ENCODE measurements at regions not wholly inside any gene's neighbourhood (a gene's known extent, or its start where the extent isn't known, plus 50 kb on each side); places are given as distances from the start of the nearest gene placed in this dataset.

DNA sequence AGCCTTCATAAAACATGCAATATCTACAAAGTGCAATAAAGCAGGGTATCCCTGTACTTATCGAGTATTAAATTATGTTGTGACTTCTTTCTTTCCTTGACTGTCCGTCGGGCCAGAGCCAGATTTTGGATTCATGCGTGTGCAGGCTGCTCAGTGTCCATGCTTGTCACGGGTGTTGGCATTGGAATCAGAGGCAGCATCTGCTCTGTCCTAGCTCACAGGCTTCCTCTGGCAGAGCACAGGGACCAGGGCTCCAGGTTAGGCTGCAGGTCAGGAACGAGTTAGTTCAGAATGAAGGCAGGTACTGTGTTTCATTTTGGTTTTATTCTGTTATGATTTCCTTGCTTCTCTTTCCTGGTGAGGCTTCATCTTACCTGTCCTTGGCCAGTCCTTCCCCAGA, 249.8 kb downstream of the AUH start:
- TF ChIP-seq CTCF (IDR thresholded peaks at IDR 0.05; ENCODE audit: low read depth, low read length), result no peak
- Histone ChIP-seq H3K4me1 (no peaks in the 10 kb centered on the region), H3K27me3 (no peaks in the 10 kb centered on the region; the same call in 1 of the 2 replicates), H3K4me3 (ENCODE audit: low read depth, low read length) (no peak overlapping the region), H3K9me3 (no peaks in the 10 kb centered on the region), H3K36me3 (no peaks in the 10 kb centered on the region)
- no peak for DNase-seq

DNA sequence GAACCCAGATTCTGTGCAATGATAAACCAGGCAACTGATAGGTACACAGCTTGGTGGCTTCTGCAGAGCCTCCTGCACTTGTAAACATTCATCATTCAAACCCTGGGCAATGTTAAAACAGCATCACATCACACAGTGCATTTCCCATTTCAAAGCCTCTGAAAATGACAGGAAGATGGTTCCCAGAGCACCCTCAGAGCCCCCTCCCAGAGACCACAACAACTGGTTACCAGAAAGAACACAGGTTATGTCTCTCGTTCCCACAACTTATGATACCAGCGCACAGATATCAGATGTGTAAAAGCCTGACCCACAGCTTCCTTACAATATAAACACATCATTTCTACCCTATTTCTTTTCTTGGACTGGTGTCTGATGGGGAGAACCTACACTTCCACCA, 248.7 kb downstream of the AUH start:
- H3K9me3 ChIP-seq, result no peaks in the 10 kb centered on the region
- H3K4me1 ChIP-seq, result no peaks in the 10 kb centered on the region
- no peak for TF ChIP-seq CTCF (IDR thresholded peaks at IDR 0.05; ENCODE audit: low read depth, low read length)
- H3K27me3 ChIP-seq, result no peaks in the 10 kb centered on the region; the same call in 1 of the 2 replicates
- H3K36me3 ChIP-seq, result no peaks in the 10 kb centered on the region
- no peak for DNase-seq
- H3K4me3 ChIP-seq (ENCODE audit: low read depth, low read length), result no peak overlapping the region

DNA sequence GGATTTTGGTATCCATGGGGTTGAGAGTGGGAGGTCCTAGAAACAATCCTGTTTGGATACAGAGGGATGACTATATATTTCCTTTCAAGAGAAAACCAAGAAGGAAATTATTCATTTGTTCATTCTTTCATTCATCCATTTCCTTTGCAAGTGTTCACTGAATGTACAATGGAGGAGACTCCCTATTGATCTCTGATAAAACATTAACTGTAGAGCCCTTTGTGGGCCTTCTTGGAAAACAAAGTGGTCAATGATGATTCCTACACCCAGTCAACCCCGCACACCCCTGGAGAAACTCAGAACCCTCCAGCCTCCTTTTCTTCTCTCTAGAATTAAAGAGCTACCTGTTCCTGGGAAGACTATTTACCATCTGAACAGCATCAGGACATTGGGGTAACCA, 247.3 kb downstream of the AUH start:
- no peaks in the 10 kb centered on the region; the same call in 1 of the 2 replicates for H3K27me3 ChIP-seq
- no peak overlapping the region for H3K4me3 ChIP-seq (ENCODE audit: low read depth, low read length)
- H3K4me1 ChIP-seq, result no peaks in the 10 kb centered on the region
- H3K36me3 ChIP-seq, result no peaks in the 10 kb centered on the region
- no peak for DNase-seq
- no peaks in the 10 kb centered on the region for H3K9me3 ChIP-seq
- no peak for TF ChIP-seq CTCF (IDR thresholded peaks at IDR 0.05; ENCODE audit: low read depth, low read length)

GRCh38 chr9:91116211-91116610, 245.5 kb downstream of the AUH start:
- no peak for DNase-seq

DNA sequence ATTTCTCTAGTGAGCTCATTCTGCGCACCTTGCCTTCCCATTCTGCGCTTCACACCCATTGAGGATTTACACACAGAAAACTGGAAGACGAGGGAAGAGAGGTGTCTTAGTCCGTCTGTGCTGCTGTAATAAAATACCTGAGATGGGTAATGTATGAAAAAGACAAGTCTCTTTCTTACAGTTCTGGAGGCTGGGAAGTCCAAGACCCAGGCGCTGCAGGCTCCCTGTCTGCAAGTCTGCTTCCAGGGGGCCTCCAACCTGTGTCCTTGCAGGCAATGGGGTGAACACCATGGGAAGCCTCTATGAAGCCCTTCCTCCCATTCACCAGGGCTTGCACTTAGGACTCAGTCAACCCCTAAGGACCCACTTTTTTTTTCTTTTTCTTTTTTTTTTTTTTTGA, 245.0 kb downstream of the AUH start:
- DNase-seq, result no peak
- no peaks in the 10 kb centered on the region for H3K4me1 ChIP-seq
- no peaks in the 10 kb centered on the region; the same call in 1 of the 2 replicates for H3K27me3 ChIP-seq
- TF ChIP-seq CTCF (IDR thresholded peaks at IDR 0.05; ENCODE audit: low read depth, low read length), result no peak
- H3K9me3 ChIP-seq, result no peaks in the 10 kb centered on the region
- no peak overlapping the region for H3K4me3 ChIP-seq (ENCODE audit: low read depth, low read length)
- H3K36me3 ChIP-seq, result no peaks in the 10 kb centered on the region

More at GRCh38 chr9:91116211-91116610, 245.5 kb downstream of the AUH start:
- H3K36me3 ChIP-seq, result no peaks in the 10 kb centered on the region
- no peaks in the 10 kb centered on the region for H3K4me1 ChIP-seq
- TF ChIP-seq CTCF (IDR thresholded peaks at IDR 0.05; ENCODE audit: low read depth, low read length), result no peak
- H3K4me3 ChIP-seq (ENCODE audit: low read depth, low read length), result no peak overlapping the region
- no peaks in the 10 kb centered on the region; the same call in 1 of the 2 replicates for H3K27me3 ChIP-seq
- H3K9me3 ChIP-seq, result no peaks in the 10 kb centered on the region

GRCh38 chr9:91117474-91117891, 244.2 kb downstream of the AUH start:
- Histone ChIP-seq H3K36me3 (no peaks in the 10 kb centered on the region), H3K9me3 (no peaks in the 10 kb centered on the region), H3K4me1 (no peaks in the 10 kb centered on the region), H3K27me3 (no peaks in the 10 kb centered on the region), H3K4me3 (ENCODE audit: low read depth, low read length) (no peak overlapping the region)
- DNase-seq, result no peak
- TF ChIP-seq CTCF (IDR thresholded peaks at IDR 0.05; ENCODE audit: low read depth, low read length), result no peak

Data from BE2C (cell line).